ENCODE measurements at regions not wholly inside any gene's neighbourhood (a gene's known extent, or its start where the extent isn't known, plus 50 kb on each side); places are given as distances from the start of the nearest gene placed in this dataset.

- DNase-seq (ENCODE audit: low read depth), result no peak
- no peaks in the 10 kb centered on the region for H3K27me3 ChIP-seq (ENCODE audit: control insufficient read depth, insufficient read depth, low read length)
- no peak overlapping the region for H3K4me3 ChIP-seq (ENCODE audit: low read depth, low read length)
- TF ChIP-seq CTCF (IDR thresholded peaks at IDR 0.05; ENCODE audit: insufficient read depth, low read length, severe bottlenecking), result no peak
- H3K36me3 ChIP-seq (ENCODE audit: control insufficient read depth, insufficient read depth, low read length), result no peaks in the 10 kb centered on the region
- no peak for FAIRE-seq
Measured at GRCh38 chr7:86222806-86223205, 420.9 kb upstream of the GRM3 start.

GRCh38 chr7:86214734-86215133 is 429.0 kb upstream of the GRM3 start:
- Histone ChIP-seq H3K4me3 (ENCODE audit: low read depth, low read length) (no peak overlapping the region), H3K27me3 (ENCODE audit: control insufficient read depth, insufficient read depth, low read length) (no peaks in the 10 kb centered on the region), H3K36me3 (ENCODE audit: control insufficient read depth, insufficient read depth, low read length) (no peaks in the 10 kb centered on the region)
- DNase-seq (ENCODE audit: low read depth) (no peak), FAIRE-seq (no peak)
- no peak for TF ChIP-seq CTCF (IDR thresholded peaks at IDR 0.05; ENCODE audit: insufficient read depth, low read length, severe bottlenecking)

GRCh38 chr7:86212976-86213375 is 430.7 kb upstream of the GRM3 start:
- no peak for TF ChIP-seq CTCF (IDR thresholded peaks at IDR 0.05; ENCODE audit: insufficient read depth, low read length, severe bottlenecking)

GRCh38 chr7:86209036-86209435 is 434.7 kb upstream of the GRM3 start:
- H3K27me3 ChIP-seq (ENCODE audit: control insufficient read depth, insufficient read depth, low read length), result no peaks in the 10 kb centered on the region
- no peaks in the 10 kb centered on the region for H3K36me3 ChIP-seq (ENCODE audit: control insufficient read depth, insufficient read depth, low read length)
- FAIRE-seq (no peak), DNase-seq (ENCODE audit: low read depth) (no peak)
- no peak overlapping the region for H3K4me3 ChIP-seq (ENCODE audit: low read depth, low read length)
- no peak for TF ChIP-seq CTCF (IDR thresholded peaks at IDR 0.05; ENCODE audit: insufficient read depth, low read length, severe bottlenecking)

More at GRCh38 chr7:86212976-86213375, 430.7 kb upstream of the GRM3 start:
- DNase-seq (ENCODE audit: low read depth) (no peak), FAIRE-seq (no peak)
- Histone ChIP-seq H3K4me3 (ENCODE audit: low read depth, low read length) (no peak overlapping the region), H3K27me3 (ENCODE audit: control insufficient read depth, insufficient read depth, low read length) (no peaks in the 10 kb centered on the region), H3K36me3 (ENCODE audit: control insufficient read depth, insufficient read depth, low read length) (no peaks in the 10 kb centered on the region)

- DNase-seq (ENCODE audit: low read depth) (no peak), FAIRE-seq (no peak)
- TF ChIP-seq CTCF (IDR thresholded peaks at IDR 0.05; ENCODE audit: insufficient read depth, low read length, severe bottlenecking), result no peak
- Histone ChIP-seq H3K36me3 (ENCODE audit: control insufficient read depth, insufficient read depth, low read length) (no peaks in the 10 kb centered on the region), H3K4me3 (ENCODE audit: low read depth, low read length) (no peak overlapping the region), H3K27me3 (ENCODE audit: control insufficient read depth, insufficient read depth, low read length) (no peaks in the 10 kb centered on the region)
Measured at GRCh38 chr7:86207740-86208139, 436.0 kb upstream of the GRM3 start.

- H3K36me3 ChIP-seq (ENCODE audit: control insufficient read depth, insufficient read depth, low read length), result no peaks in the 10 kb centered on the region
- H3K27me3 ChIP-seq (ENCODE audit: control insufficient read depth, insufficient read depth, low read length), result no peaks in the 10 kb centered on the region
- H3K4me3 ChIP-seq (ENCODE audit: low read depth, low read length), result no peak overlapping the region
- no peak for DNase-seq (ENCODE audit: low read depth)
- no peak for TF ChIP-seq CTCF (IDR thresholded peaks at IDR 0.05; ENCODE audit: insufficient read depth, low read length, severe bottlenecking)
- FAIRE-seq, result no peak
Measured at GRCh38 chr7:86202833-86203232, 440.9 kb upstream of the GRM3 start.
